GM19238 (cell line): ENCODE measurements at regions not wholly inside any gene's neighbourhood (a gene's known extent, or its start where the extent isn't known, plus 50 kb on each side); places are given as distances from the start of the nearest gene placed in this dataset.
"Not testable (repeated sequence)": the region's sequence is repeated elsewhere in the genome, so short reads cannot be mapped to it uniquely, and the experiment has no call there.

ENCODE experiments used
- DNase-seq: peaks from one replicate; pipeline ENCODE4 v3.0.0; 2011; ENCODE audit warnings: low spot score; ENCODE audit not compliant: insufficient read length

GRCh38 chr3:102382201-102382600 is 52.6 kb upstream of the ZPLD1 start:
- not testable (repeated sequence) for DNase-seq
